GM13977 (cell line): ENCODE measurements at regions not wholly inside any gene's neighbourhood (a gene's known extent, or its start where the extent isn't known, plus 50 kb on each side); places are given as distances from the start of the nearest gene placed in this dataset.
"Not testable (repeated sequence)": the region's sequence is repeated elsewhere in the genome, so short reads cannot be mapped to it uniquely, and the experiment has no call there.

Source experiments
- DNase-seq: peaks from one replicate; pipeline ENCODE4 v3.0.0; 2012; ENCODE audit warnings: low spot score
- CTCF ChIP-seq: IDR thresholded peaks from 2 replicates; pipeline ENCODE4 v1.5.1; 2012; ENCODE audit warnings: mild to moderate bottlenecking, control low read depth; ENCODE audit not compliant: insufficient read depth; ENCODE audit errors: extremely low read depth, missing control alignments
- in situ Hi-C: fragments of 300-500 bp; cut with MboI; formaldehyde crosslinking; loops from one replicate; pipeline ENCODE4 v1.12.0; 2022; ENCODE audit warnings: low sequenced_read_pairs, low pct_unique_long_range_greater_than_20kb, mixed read lengths, inconsistent platforms; ENCODE audit not compliant: unreplicated experiment

- no peak for TF ChIP-seq CTCF
- in situ Hi-C loops: no loop called here
Observed at GRCh38 chr2:132279930-132280615, 118.3 kb upstream of the ANKRD30BL start.

DNA sequence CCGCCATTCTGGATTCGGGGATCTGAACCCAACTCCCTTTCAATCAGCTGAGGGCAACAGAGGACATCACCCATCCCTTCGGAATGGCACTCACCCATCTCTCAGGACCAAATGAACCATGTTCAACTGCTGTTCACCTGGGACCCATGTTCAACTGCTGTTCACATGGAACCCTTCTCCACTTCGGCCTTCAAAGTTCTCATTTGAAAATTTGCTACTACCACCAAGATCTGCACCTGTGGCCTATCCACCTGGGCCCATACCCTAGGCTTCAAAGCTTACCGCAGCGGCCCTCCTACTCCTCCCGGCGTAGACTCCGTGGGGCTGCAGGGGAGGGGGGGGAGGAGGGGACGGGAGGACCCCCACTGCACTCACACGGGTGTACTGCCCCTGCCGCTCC is 119.2 kb upstream of the ANKRD30BL start:
- in situ Hi-C loops: no loop called here
- DNase-seq: no peak
- no peak for TF ChIP-seq CTCF

More at GRCh38 chr2:132279930-132280615, 118.3 kb upstream of the ANKRD30BL start:
- no peak for DNase-seq

GRCh38 chr2:132282104-132282503 is 120.4 kb upstream of the ANKRD30BL start:
- in situ Hi-C loops, DNase-seq: not testable (repeated sequence)

DNA sequence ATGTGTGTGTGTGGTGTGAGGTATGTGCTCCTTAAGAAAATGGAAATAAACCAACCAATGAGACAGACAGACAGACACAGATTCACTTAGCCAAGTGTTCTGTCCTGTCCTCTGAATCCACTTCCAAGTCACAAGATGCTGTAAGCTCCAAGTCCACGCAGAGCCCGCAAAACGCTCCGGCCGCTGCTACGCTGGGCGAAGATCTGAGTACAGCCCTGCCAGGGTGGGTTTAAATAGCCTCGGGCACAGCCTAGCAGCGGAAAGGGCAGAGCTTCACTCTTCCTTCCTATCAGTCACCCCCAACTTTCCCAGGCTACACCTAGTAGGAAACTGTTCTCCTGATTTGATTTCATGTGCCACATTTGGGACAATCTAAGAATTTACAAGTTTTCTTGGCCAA is 121.2 kb upstream of the ANKRD30BL start:
- DNase-seq: no peak
- in situ Hi-C loops: no loop called here
- no peak for TF ChIP-seq CTCF

- in situ Hi-C loops, DNase-seq: not testable (repeated sequence)
Observed at GRCh38 chr2:132286289-132286911, 124.6 kb upstream of the ANKRD30BL start.

DNA sequence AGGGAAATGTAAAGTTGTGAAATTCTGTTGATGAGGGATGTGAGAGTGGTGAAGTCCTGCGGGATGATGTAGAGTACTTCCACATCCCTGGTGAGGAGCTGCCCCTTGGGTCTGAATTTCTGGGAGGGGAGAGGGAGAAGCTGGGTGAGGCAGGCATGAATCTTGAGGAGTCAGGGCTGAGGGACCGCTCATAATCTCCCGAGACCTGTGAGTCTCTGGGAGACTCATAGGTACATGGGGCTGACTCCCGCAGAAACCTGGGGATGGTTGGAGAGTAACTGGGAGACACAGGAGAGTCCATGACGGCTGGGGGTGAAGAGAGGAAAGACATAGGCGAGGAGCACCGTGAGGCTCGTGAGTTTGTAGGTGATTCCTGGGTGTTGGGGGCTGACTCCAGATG is 126.2 kb upstream of the ANKRD30BL start:
- DNase-seq, in situ Hi-C loops: not testable (repeated sequence)

GRCh38 chr2:132289138-132289537 is 127.4 kb upstream of the ANKRD30BL start:
- DNase-seq, in situ Hi-C loops: not testable (repeated sequence)

GRCh38 chr2:132289812-132290211 is 126.8 kb upstream of the GPR39 start:
- in situ Hi-C loops, DNase-seq: not testable (repeated sequence)

GRCh38 chr2:132300592-132301378 is 115.8 kb upstream of the GPR39 start:
- in situ Hi-C loops, DNase-seq: not testable (repeated sequence)

DNA sequence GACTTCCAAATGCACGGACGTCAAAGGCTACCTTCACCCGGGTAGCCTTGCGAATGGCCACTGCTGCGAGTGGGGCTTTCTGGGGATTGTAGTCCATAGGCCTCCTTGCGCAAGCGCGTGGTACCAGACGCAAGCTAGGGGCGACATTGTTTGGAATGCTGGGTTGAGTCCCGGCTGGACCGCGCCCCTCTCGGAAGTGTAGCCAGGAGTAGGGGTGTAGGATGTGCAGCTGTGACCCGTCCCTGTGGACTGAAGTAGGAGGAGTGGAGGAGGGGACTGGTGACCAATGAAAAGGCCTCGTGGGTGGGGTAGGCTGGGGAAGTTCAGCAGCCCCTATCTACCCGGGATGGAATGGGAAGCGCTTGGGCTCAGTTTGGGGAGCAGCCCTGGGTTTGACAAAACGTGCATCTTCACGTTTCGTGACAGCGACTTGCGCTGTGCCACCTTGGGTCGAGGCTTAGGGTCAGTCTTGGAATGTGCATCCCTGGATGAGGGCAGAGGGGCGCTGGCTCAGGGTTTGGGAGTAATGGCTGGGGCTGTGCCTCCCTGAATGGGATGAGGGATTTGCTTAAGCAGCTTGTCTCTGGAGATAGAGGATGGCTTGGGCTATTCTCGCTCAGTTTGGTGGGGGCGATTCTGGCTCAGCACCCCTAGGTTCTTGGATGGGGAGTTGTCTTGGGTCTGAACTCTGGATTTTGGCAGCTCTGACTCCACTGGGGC is 111.8 kb upstream of the GPR39 start:
- DNase-seq, in situ Hi-C loops: not testable (repeated sequence)

DNA sequence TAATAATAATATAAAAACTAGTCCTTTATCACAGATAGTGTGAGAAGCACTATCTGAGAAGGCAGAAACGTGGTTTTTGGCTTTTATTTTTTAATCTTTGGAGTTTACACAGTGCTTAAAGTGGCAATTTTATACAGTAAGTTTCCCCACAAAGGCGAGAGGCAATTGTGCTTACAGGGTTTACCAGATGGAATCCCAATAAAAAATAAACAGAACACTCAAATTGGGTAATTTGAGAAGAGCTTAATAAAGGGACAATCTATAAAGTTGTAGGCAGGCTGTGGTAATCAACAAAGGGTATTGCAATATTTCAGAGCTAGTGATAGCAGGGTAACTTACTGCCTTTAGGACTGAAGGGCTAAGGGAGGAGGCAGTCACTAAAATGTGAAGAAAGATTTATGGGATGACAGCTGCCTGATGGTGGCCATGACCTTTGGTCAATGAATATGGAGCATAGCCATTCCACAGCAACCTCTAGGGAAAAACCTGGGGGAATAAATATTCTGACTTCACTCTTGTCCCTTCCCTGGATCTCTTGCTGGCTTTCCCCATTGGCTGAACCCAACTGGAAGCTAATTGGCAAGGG is 108.9 kb upstream of the GPR39 start:
- DNase-seq, in situ Hi-C loops: not testable (repeated sequence)

- in situ Hi-C loops, DNase-seq: not testable (repeated sequence)
Observed at GRCh38 chr2:132309203-132309602, 107.4 kb upstream of the GPR39 start.

- in situ Hi-C loops, DNase-seq: not testable (repeated sequence)
Observed at GRCh38 chr2:132315546-132315945, 101.1 kb upstream of the GPR39 start.
